HepG2 (cell line): ENCODE measurements at regions not wholly inside any gene's neighbourhood (a gene's known extent, or its start where the extent isn't known, plus 50 kb on each side); places are given as distances from the start of the nearest gene placed in this dataset.

Source experiments
- ATAC-seq: fragments of 200-7000 bp; cut with Tn5 transposase; 3 replicates; pipeline ENCODE4 v1.9.1; 2020; ENCODE audit warnings: mild to moderate bottlenecking, moderate library complexity
- BruUV-seq: library from RNA; stranded (reverse); fragments of 400-500 nt; replicated peaks from 2 replicates; lab custom pipeline; 2021; lab: Mats Ljungman, UMichigan
- CTCF ChIA-PET: fragments of 300-600 bp; formaldehyde crosslinking; extraction: SDS; loops from one replicate; lab custom pipeline; 2021; ENCODE audit warnings: low total read pairs, inconsistent platforms, low intra/inter-chr PET ratio; lab: Yijun Ruan, JAX
- POLR2A ChIA-PET: fragments of 350-600 bp; sonication (Branson Sonifier 250); formaldehyde crosslinking; loops from one replicate; lab custom pipeline; 2020; ENCODE audit warnings: antibody characterized with exemption, inconsistent platforms; lab: Yijun Ruan, JAX
- DNase-seq: peaks from one replicate; pipeline ENCODE4 v3.0.0-alpha.2; 2015; ENCODE audit warnings: low spot score
- FAIRE-seq: peaks from 3 replicates; lab custom pipeline; 2011; peaks lifted over from hg19 to GRCh38; lab: Jason Lieb, UNC
- H2AFZ ChIP-seq: one replicate; pipeline ENCODE4 v1.6.1; 2011; ENCODE audit warnings: low read length, inconsistent platforms
- H3K27ac ChIP-seq: fragments of 300-600 bp; 3 replicates; pipeline ENCODE4 v1.8.0; 2011; ENCODE audit warnings: mixed run types, mild to moderate bottlenecking, mixed read lengths, low read length, inconsistent platforms; ENCODE audit not compliant: insufficient read depth; ENCODE audit errors: extremely low read length
- H3K27me3 ChIP-seq, 2 experiments: fragments of 200-600 bp in 1 of 2; 2 replicates in 1 of 2; 3 replicates in 1 of 2; pipeline versions ENCODE4 v1.6.0 to v1.8.0; 2011; ENCODE audit warnings: low read length in 2 of 2, mild to moderate bottlenecking in 2 of 2, moderate library complexity in 2 of 2, inconsistent platforms in 1 of 2; ENCODE audit not compliant: insufficient read depth in 2 of 2, control insufficient read depth in 1 of 2
- H3K36me3 ChIP-seq, 2 experiments: fragments of 200-600 bp in 1 of 2; replicated peaks in 1 of 2; 2 replicates in 1 of 2; 3 replicates in 1 of 2; pipeline versions ENCODE4 v1.5.1 to v1.8.0; 2011; ENCODE audit warnings: low read length in 2 of 2, inconsistent platforms in 1 of 2; ENCODE audit not compliant: insufficient read depth in 2 of 2, control insufficient read depth in 1 of 2
- H3K4me1 ChIP-seq: 2 replicates; pipeline ENCODE4 v1.5.1; 2012; ENCODE audit warnings: low read length, inconsistent platforms; ENCODE audit not compliant: insufficient read depth
- H3K4me2 ChIP-seq: 2 replicates; pipeline ENCODE4 v1.6.0; 2011; ENCODE audit warnings: low read depth, low read length, inconsistent platforms
- H3K4me3 ChIP-seq, 3 experiments: fragments of 200-600 bp in 1 of 3; sonication (generic), shearing (Covaris generic) in 1 of 3; replicated peaks in 1 of 3; 2 replicates each; pipeline ENCODE4 v1.5.1; 2011 to 2016; ENCODE audit warnings: low read length in 3 of 3, inconsistent platforms in 2 of 3, low read depth in 2 of 3, mild to moderate bottlenecking in 2 of 3, control low read depth in 1 of 3, mixed read lengths in 1 of 3; ENCODE audit not compliant: insufficient read depth in 1 of 3
- H3K79me2 ChIP-seq: one replicate; pipeline ENCODE4 v1.6.1; 2011; ENCODE audit warnings: low read length, inconsistent platforms; ENCODE audit not compliant: insufficient read depth
- H3K9ac ChIP-seq: 2 replicates; pipeline ENCODE4 v1.6.0; 2011; ENCODE audit warnings: mild to moderate bottlenecking, low read depth, low read length, inconsistent platforms; ENCODE audit not compliant: insufficient read depth
- H3K9me3 ChIP-seq: 2 replicates; pipeline ENCODE4 v1.5.1; 2012; ENCODE audit warnings: mild to moderate bottlenecking, low read length
- H4K20me1 ChIP-seq: 2 replicates; pipeline ENCODE4 v1.6.0; 2011; ENCODE audit warnings: inconsistent platforms, mild to moderate bottlenecking, low read length, moderate library complexity; ENCODE audit not compliant: insufficient read depth
- DNMT1 ChIP-seq: sonication (generic); formaldehyde crosslinking; IDR thresholded peaks from 2 replicates; pipeline ENCODE4 v1.5.1; 2020; ENCODE audit warnings: mild to moderate bottlenecking, missing genetic modification reagents
- MAFK ChIP-seq, 2 experiments: IDR thresholded peaks in 1 of 2; conservative IDR thresholded peaks in 1 of 2; 2 replicates each; pipeline ENCODE4 v1.6.1; 2011; ENCODE audit warnings: improper control_type of control experiment in 2 of 2, low read length in 2 of 2
- TFE3 ChIP-seq: IDR thresholded peaks from 2 replicates; pipeline ENCODE4 v1.6.1; 2016
- WGBS: methylation state at CpG from one replicate; pipeline ENCODE4 v1.1.6; 2017; ENCODE audit warnings: low lambda C conversion rate; 5-methylcytosine and 5-hydroxymethylcytosine counted together
- in situ Hi-C: cut with HindIII; loops from 2 replicates; pipeline ENCODE4 v1.10.0; 2017; ENCODE audit warnings: low pct_unique_long_range_greater_than_20kb; ENCODE audit not compliant: extremely low pct_ligation_motif_present
- intact Hi-C: fragments of 100-400 bp; cut with micrococcal nuclease; formaldehyde crosslinking; loops from one replicate; pipeline ENCODE4 v1.10.0; 2022; ENCODE audit not compliant: unreplicated experiment
- TF ChIP-seq, protein P1 (sequence below): sonication (generic); formaldehyde crosslinking; IDR thresholded peaks from 2 replicates; pipeline ENCODE4 v1.4.0; 2020; ENCODE audit warnings: mild to moderate bottlenecking, missing genetic modification reagents

DNA sequence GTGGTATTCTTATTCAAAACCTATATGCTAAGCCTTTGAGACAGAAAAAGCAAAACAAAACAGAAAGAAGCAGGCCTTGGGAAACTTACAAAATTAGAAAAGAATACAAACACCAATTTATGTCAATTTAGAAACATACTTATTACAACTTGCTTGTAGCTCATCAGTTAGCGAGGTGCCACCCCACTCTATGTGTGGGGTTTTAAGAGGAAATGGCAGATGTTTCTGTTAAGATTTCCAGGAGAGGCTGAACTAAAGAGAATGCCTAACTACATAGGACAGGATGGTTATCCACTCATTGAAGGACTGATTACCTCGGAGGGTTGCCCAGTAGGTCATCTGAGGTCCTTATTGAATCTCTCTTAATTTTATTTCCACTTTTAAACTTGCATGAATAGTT is 302.0 kb downstream of the ETS1 start (continued):
- TF ChIP-seq, protein P1, sequence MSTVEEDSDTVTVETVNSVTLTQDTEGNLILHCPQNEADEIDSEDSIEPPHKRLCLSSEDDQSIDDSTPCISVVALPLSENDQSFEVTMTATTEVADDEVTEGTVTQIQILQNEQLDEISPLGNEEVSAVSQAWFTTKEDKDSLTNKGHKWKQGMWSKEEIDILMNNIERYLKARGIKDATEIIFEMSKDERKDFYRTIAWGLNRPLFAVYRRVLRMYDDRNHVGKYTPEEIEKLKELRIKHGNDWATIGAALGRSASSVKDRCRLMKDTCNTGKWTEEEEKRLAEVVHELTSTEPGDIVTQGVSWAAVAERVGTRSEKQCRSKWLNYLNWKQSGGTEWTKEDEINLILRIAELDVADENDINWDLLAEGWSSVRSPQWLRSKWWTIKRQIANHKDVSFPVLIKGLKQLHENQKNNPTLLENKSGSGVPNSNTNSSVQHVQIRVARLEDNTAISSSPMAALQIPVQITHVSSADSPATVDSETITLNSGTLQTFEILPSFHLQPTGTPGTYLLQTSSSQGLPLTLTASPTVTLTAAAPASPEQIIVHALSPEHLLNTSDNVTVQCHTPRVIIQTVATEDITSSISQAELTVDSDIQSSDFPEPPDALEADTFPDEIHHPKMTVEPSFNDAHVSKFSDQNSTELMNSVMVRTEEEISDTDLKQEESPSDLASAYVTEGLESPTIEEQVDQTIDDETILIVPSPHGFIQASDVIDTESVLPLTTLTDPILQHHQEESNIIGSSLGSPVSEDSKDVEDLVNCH (CRISPR knock-in tag): no peak
- no peak for TF ChIP-seq TFE3 (CRISPR knock-in tag)

DNA sequence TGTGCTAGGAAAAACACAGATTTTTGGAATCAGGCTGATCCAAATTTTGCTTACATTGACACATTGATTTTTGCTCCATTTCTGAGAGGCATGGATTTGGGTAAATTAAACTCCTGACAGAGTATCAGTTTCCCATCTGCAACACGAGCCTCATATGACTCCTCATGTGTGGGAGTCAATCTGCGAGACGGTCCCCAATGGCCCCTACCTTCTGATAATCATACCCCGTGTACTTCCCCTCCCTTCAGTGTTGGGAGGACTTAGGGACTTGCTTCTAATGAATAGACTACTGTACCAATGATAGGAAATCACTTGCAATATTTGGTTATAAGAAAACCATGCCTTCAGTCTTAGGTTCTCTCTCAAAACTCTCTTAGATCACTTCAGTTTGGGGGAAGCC is 302.7 kb downstream of the ETS1 start:
- H3K4me2 ChIP-seq: no peak overlapping the region
- H3K4me1 ChIP-seq: no peaks in the 10 kb centered on the region
- DNase-seq (no peak), FAIRE-seq (no peak), ATAC-seq (no peak)
- H3K36me3 ChIP-seq: no peaks in the 10 kb centered on the region
- no peaks in the 10 kb centered on the region for H4K20me1 ChIP-seq
- no peak overlapping the region for H2AFZ ChIP-seq
- intact Hi-C loops: no loop called here
- H3K4me3 ChIP-seq: no peak overlapping the region
- H3K9ac ChIP-seq: no peak overlapping the region
- H3K27ac ChIP-seq: no peak overlapping the region
- CTCF ChIA-PET: no interaction called here
- no peaks in the 10 kb centered on the region for H3K79me2 ChIP-seq
- POLR2A ChIA-PET: no interaction called here
- no peaks in the 10 kb centered on the region for H3K9me3 ChIP-seq
- WGBS: 5% methylated on average over 4 of the region's 4 CpGs
- in situ Hi-C loops: loop anchor here (5.0 kb wide), 1 partner anchor 343 kb away; no protein-coding TSS in a partner anchor
- no peak for TF ChIP-seq DNMT1 (CRISPR knock-in tag)
- 0 out of 4 replicates have a peak, but pooled peaks of 1 of the 2 experiments have one; percentile 27 for TF ChIP-seq MAFK (conservative IDR thresholded peaks at IDR 0.05 in 1 of 2, IDR thresholded peaks at IDR 0.05 in 1 of 2; ENCODE audit: low read length in 2 of 2)
- H3K27me3 ChIP-seq: no peaks in the 10 kb centered on the region
- BruUV-seq: no TSS peak
